Heart left ventricle (tissue), 16 donors: ENCODE measurements at regions not wholly inside any gene's neighbourhood (a gene's known extent, or its start where the extent isn't known, plus 50 kb on each side); places are given as distances from the start of the nearest gene placed in this dataset.

Experiments used
- ATAC-seq, 4 donors: fragments of 200-7000 bp; cut with Tn5 transposase; one replicate each; pipeline ENCODE4 v1.9.1; 2020 to 2022; ENCODE audit warnings: moderate library complexity in 4 of 4, mild to moderate bottlenecking in 3 of 4, moderate number of reproducible peaks in 1 of 4
- DNase-seq, 5 donors: peaks; one replicate each; pipeline ENCODE4 v3.0.0-alpha.2; 2020
- H3K27ac ChIP-seq, 12 donors: fragments of 200-600 bp; sonication (generic) in 4 of 12; one replicate each; pipeline versions ENCODE4 v1.5.0 to v1.8.0; 2016 to 2022; ENCODE audit warnings: mild to moderate bottlenecking in 2 of 12
- H3K27me3 ChIP-seq, 9 donors: fragments of 200-600 bp; sonication (generic) in 2 of 9; one replicate each; pipeline versions ENCODE4 v1.5.1 to v1.8.0; 2016 to 2022; ENCODE audit warnings: mild to moderate bottlenecking in 3 of 9
- H3K36me3 ChIP-seq, 9 donors: fragments of 200-600 bp; sonication (generic) in 2 of 9; one replicate each; pipeline versions ENCODE4 v1.5.0 to v1.8.0; 2018 to 2022; ENCODE audit warnings: mild to moderate bottlenecking in 2 of 9
- H3K4me1 ChIP-seq, 12 donors: fragments of 200-600 bp; sonication (generic) in 4 of 12; one replicate each; pipeline versions ENCODE4 v1.5.0 to v1.8.0; 2016 to 2022; ENCODE audit warnings: mild to moderate bottlenecking in 3 of 12
- H3K4me3 ChIP-seq, 12 donors: fragments of 200-600 bp; sonication (generic) in 4 of 12; one replicate each; pipeline versions ENCODE4 v1.5.0 to v1.8.0; 2017 to 2022; ENCODE audit warnings: mild to moderate bottlenecking in 9 of 12, moderate library complexity in 4 of 12
- H3K9me3 ChIP-seq, 12 donors: fragments of 200-600 bp; sonication (generic) in 4 of 12; one replicate each; pipeline versions ENCODE4 v1.5.0 to v1.8.0; 2016 to 2022; ENCODE audit warnings: mild to moderate bottlenecking in 1 of 12
- CTCF ChIP-seq, 12 donors: fragments of 200-600 bp; sonication (generic) in 4 of 12; IDR thresholded peaks; one replicate each; pipeline versions ENCODE4 v1.5.0 to v1.8.0; 2018 to 2022; ENCODE audit warnings: antibody characterized with exemption in 12 of 12, mild to moderate bottlenecking in 5 of 12
- POLR2A ChIP-seq, 2 donors: fragments of 450-650 bp; IDR thresholded peaks; one replicate each; pipeline ENCODE4 v1.6.1; 2017; ENCODE audit warnings: antibody characterized with exemption in 2 of 2, mild to moderate bottlenecking in 2 of 2, moderate library complexity in 2 of 2
- WGBS, 4 donors: extraction: QIAGEN DNeasy Blood & Tissue Kit in 2 of 4; methylation state at CpG; one replicate each; pipeline versions ENCODE4 v1.1.5 to v1.1.7; 2013 to 2018; 5-methylcytosine and 5-hydroxymethylcytosine counted together
- intact Hi-C, 10 donors: fragments of 100-400 bp; cut with DNase I; formaldehyde crosslinking; loops; one replicate each; pipeline versions ENCODE4 v1.11.1 to v1.14.2; 2022
- donor health status: ischemic (EF 13 %, LVEDD 7.1; RV severe dilation, severe dysfunction).
- donor health status: healthy with polysubstance abuse.
- donor health status: DM: no; HTN: yes; CAD: no.
- donor health status: DM: no; HTN: no; CAD: no.
- donor health status: ischemic (EF 25% LVEDD 6.9; RV normal size, moderate dysfunction).
- donor health status: ischemic (EF 25% LVEDD 5.7; RV mildly dilated, moderate dysfunction).
- donor health status: healthy.
- donor health status: DM: yes; HTN: yes; CAD: no.
- donor health status: ischemic (EF 35%, LVEDD 5.7; RV mildly dilated, moderate dysfunction).
- donor health status: nonischemic (EF 11% LVEDD 7.7; RV severe dilation, severe dysfunction).
- donor health status: DM: yes; HTN: yes; CAD: no.
- donor health status: PGD.
- donor health status: ischemic (EF 29% LVEDD 5.4; RV normal size, mild dysfunction).
- donor health status: nonischemic (EF 23%, LVEDD 6.1; RV moderate dilation, normal function).

GRCh38 chr11:130694488-130695045 lies 221.7 kb downstream of the SNX19 start:
- Histone ChIP-seq H3K36me3 (no peaks in the 10 kb centered on the region), H3K27me3 (no peaks in the 10 kb centered on the region), H3K4me3 (no peak overlapping the region), H3K9me3 (no peaks in the 10 kb centered on the region), H3K27ac (no peak overlapping the region), H3K4me1 (no peaks in the 10 kb centered on the region)
- TF ChIP-seq CTCF (IDR thresholded peaks at IDR 0.05): no peak
- no peak for TF ChIP-seq POLR2A (IDR thresholded peaks at IDR 0.05)
- ATAC-seq: no peak
- 76 to 84% (median 78%) methylated on average over 5 of the region's 5 CpGs for WGBS, 4 donors
- intact Hi-C loops: no loop called here
- no peak for DNase-seq

- no peaks in the 10 kb centered on the region for H3K9me3 ChIP-seq
- DNase-seq (no peak), ATAC-seq (no peak)
- H3K4me3 ChIP-seq: no peak overlapping the region
- H3K27me3 ChIP-seq: no peaks in the 10 kb centered on the region
- no peaks in the 10 kb centered on the region for H3K36me3 ChIP-seq
- TF ChIP-seq POLR2A (IDR thresholded peaks at IDR 0.05) (no peak), CTCF (IDR thresholded peaks at IDR 0.05) (no peak)
- 76 to 81% (median 78%) methylated on average over 10 of the region's 10 CpGs for WGBS, 4 donors
- H3K27ac ChIP-seq: no peak overlapping the region
- intact Hi-C loops: no loop called here
- no peaks in the 10 kb centered on the region for H3K4me1 ChIP-seq
Observed at GRCh38 chr11:130698174-130698573, 218.1 kb downstream of the SNX19 start.

- no peaks in the 10 kb centered on the region for H3K27me3 ChIP-seq
- no peak for ATAC-seq
- intact Hi-C loops: no loop called here
- no peak for TF ChIP-seq CTCF (IDR thresholded peaks at IDR 0.05)
- TF ChIP-seq POLR2A (IDR thresholded peaks at IDR 0.05): no peak
- H3K27ac ChIP-seq: no peak overlapping the region
- no peaks in the 10 kb centered on the region for H3K36me3 ChIP-seq
- 89 to 94% (median 92%) methylated on average over 7 of the region's 7 CpGs for WGBS, 4 donors
- H3K4me3 ChIP-seq: no peak overlapping the region
- no peaks in the 10 kb centered on the region for H3K4me1 ChIP-seq
- H3K9me3 ChIP-seq: no peaks in the 10 kb centered on the region
- no peak for DNase-seq
Observed at GRCh38 chr11:130699561-130699960, 216.7 kb downstream of the SNX19 start.

GRCh38 chr11:130700092-130700491 lies 216.2 kb downstream of the SNX19 start:
- H3K27ac ChIP-seq: no peak overlapping the region
- no peaks in the 10 kb centered on the region for H3K9me3 ChIP-seq
- no peaks in the 10 kb centered on the region for H3K27me3 ChIP-seq
- H3K4me3 ChIP-seq: no peak overlapping the region
- TF ChIP-seq CTCF (IDR thresholded peaks at IDR 0.05) (no peak), POLR2A (IDR thresholded peaks at IDR 0.05) (no peak)
- no peak for ATAC-seq
- no peak for DNase-seq
- H3K36me3 ChIP-seq: no peaks in the 10 kb centered on the region
- intact Hi-C loops: no loop called here
- H3K4me1 ChIP-seq: no peaks in the 10 kb centered on the region
